GM23338 (cell line): ENCODE measurements at regions not wholly inside any gene's neighbourhood (a gene's known extent, or its start where the extent isn't known, plus 50 kb on each side); places are given as distances from the start of the nearest gene placed in this dataset.

ENCODE experiments used
- ATAC-seq: fragments of 200-7000 bp; cut with Tn5 transposase; 3 replicates; pipeline ENCODE4 v1.9.1; 2020
- DNase-seq: peaks from one replicate; pipeline ENCODE4 v3.0.0-alpha.2; 2015; ENCODE audit warnings: low spot score
- H2AFZ ChIP-seq: fragments of 200-600 bp; sonication (generic); 2 replicates; pipeline ENCODE4 v1.8.0; 2016; ENCODE audit warnings: antibody characterized with exemption, mild to moderate bottlenecking, moderate library complexity
- H3F3A ChIP-seq: fragments of 200-600 bp; sonication (generic); replicated peaks from 2 replicates; pipeline ENCODE4 v1.8.0; 2017; ENCODE audit warnings: antibody characterized with exemption, mixed run types, low read depth
- H3K27ac ChIP-seq: fragments of 200-600 bp; sonication (generic); 2 replicates; pipeline ENCODE4 v1.6.1; 2016; ENCODE audit warnings: low read depth
- H3K27me3 ChIP-seq: fragments of 200-600 bp; sonication (generic); 2 replicates; pipeline ENCODE4 v1.8.0; 2016; ENCODE audit warnings: mild to moderate bottlenecking, mixed run types, moderate library complexity; ENCODE audit not compliant: insufficient read depth
- H3K36me3 ChIP-seq: fragments of 200-600 bp; sonication (generic); 2 replicates; pipeline ENCODE4 v1.8.0; 2016; ENCODE audit warnings: mild to moderate bottlenecking; ENCODE audit not compliant: insufficient read depth
- H3K4me1 ChIP-seq: fragments of 200-600 bp; sonication (generic); 2 replicates; pipeline ENCODE4 v1.8.0; 2016; ENCODE audit warnings: mild to moderate bottlenecking, moderate library complexity; ENCODE audit not compliant: insufficient read depth
- H3K4me2 ChIP-seq: fragments of 200-600 bp; sonication (generic); 2 replicates; pipeline ENCODE4 v1.7.1; 2017; ENCODE audit warnings: mixed run types
- H3K4me3 ChIP-seq: fragments of 200-600 bp; sonication (generic); 2 replicates; pipeline ENCODE4 v1.6.1; 2016; ENCODE audit warnings: mixed run types
- H3K79me2 ChIP-seq: fragments of 200-600 bp; sonication (generic); replicated peaks from 2 replicates; pipeline ENCODE4 v1.8.0; 2017; ENCODE audit warnings: mild to moderate bottlenecking; ENCODE audit not compliant: insufficient read depth
- H3K9me2 ChIP-seq: fragments of 200-600 bp; sonication (generic); 2 replicates; pipeline ENCODE4 v1.8.0; 2017; ENCODE audit not compliant: insufficient read depth
- H4K20me1 ChIP-seq: fragments of 200-600 bp; sonication (generic); replicated peaks from 2 replicates; pipeline ENCODE4 v1.8.0; 2017; ENCODE audit warnings: mild to moderate bottlenecking; ENCODE audit not compliant: insufficient read depth
- H3K27ac Mint-ChIP-seq: 2 replicates; pipeline ENCODE4 v1.8.0; 2020; ENCODE audit warnings: inconsistent platforms, mild to moderate bottlenecking, moderate library complexity, mixed read lengths
- H3K27me3 Mint-ChIP-seq: 3 replicates; pipeline ENCODE4 v1.8.0; 2022; ENCODE audit warnings: low read depth, mild to moderate bottlenecking, moderate library complexity, mixed read lengths, inconsistent platforms; ENCODE audit not compliant: insufficient read depth, poor library complexity
- H3K36me3 Mint-ChIP-seq: 3 replicates; pipeline ENCODE4 v1.8.0; 2021; ENCODE audit warnings: low read depth, mild to moderate bottlenecking, inconsistent platforms, moderate library complexity, mixed read lengths
- H3K4me1 Mint-ChIP-seq: 3 replicates; pipeline ENCODE4 v1.8.0; 2020; ENCODE audit warnings: mild to moderate bottlenecking, inconsistent platforms, mixed read lengths
- H3K4me3 Mint-ChIP-seq: 3 replicates; pipeline ENCODE4 v1.8.0; 2021; ENCODE audit warnings: moderate library complexity, mild to moderate bottlenecking, inconsistent platforms, mixed read lengths
- H3K9me3 Mint-ChIP-seq: 3 replicates; pipeline ENCODE4 v1.8.0; 2020; ENCODE audit warnings: moderate library complexity, mild to moderate bottlenecking, inconsistent platforms, mixed read lengths
- CREB1 ChIP-seq: fragments of 250-450 bp; sonication (Bioruptor Pico); IDR thresholded peaks from 2 replicates; pipeline ENCODE4 v1.5.0; 2020; ENCODE audit warnings: low read depth, mild to moderate bottlenecking, moderate library complexity
- EZH2 ChIP-seq: fragments of 200-600 bp; sonication (generic); IDR thresholded peaks from one replicate; pipeline ENCODE4 v1.8.0; 2017; ENCODE audit warnings: antibody characterized with exemption, mild to moderate bottlenecking, low read depth; ENCODE audit not compliant: unreplicated experiment
- JUNB ChIP-seq: IDR thresholded peaks from one replicate; pipeline ENCODE4 v1.6.1; 2016; ENCODE audit warnings: antibody characterized with exemption; ENCODE audit not compliant: unreplicated experiment
- NANOG ChIP-seq: IDR thresholded peaks from 2 replicates; pipeline ENCODE4 v1.6.1; 2016; ENCODE audit warnings: antibody characterized with exemption, borderline replicate concordance
- POLR2AphosphoS5 ChIP-seq: IDR thresholded peaks from 2 replicates; pipeline ENCODE4 v1.6.1; 2016; ENCODE audit warnings: antibody characterized with exemption, low read depth
- STAT1 ChIP-seq: IDR thresholded peaks from one replicate; pipeline ENCODE4 v1.6.1; 2016; ENCODE audit warnings: antibody characterized with exemption; ENCODE audit not compliant: unreplicated experiment
- ZNF114 ChIP-seq: fragments of 250-450 bp; sonication (Bioruptor Pico); IDR thresholded peaks from 2 replicates; pipeline ENCODE4 v1.5.0; 2020; ENCODE audit warnings: mild to moderate bottlenecking, moderate library complexity
- ZNF331 ChIP-seq: fragments of 250-450 bp; sonication (Bioruptor Pico); IDR thresholded peaks from 2 replicates; pipeline ENCODE4 v1.5.0; 2020; ENCODE audit warnings: low read depth, mild to moderate bottlenecking, moderate library complexity
- TF ChIP-seq, protein P1 (sequence below), 2 experiments: fragments of 200-600 bp in 1 of 2; sonication (generic) in 1 of 2; conservative IDR thresholded peaks; 2 replicates each; pipeline versions ENCODE4 v1.5.1 to v1.6.1; 2016 to 2017; ENCODE audit warnings: antibody characterized with exemption in 2 of 2, low read depth in 2 of 2, mild to moderate bottlenecking in 2 of 2, moderate library complexity in 1 of 2
- TF ChIP-seq, protein P2 (sequence below): IDR thresholded peaks from 2 replicates; pipeline ENCODE4 v1.6.1; 2016; ENCODE audit warnings: antibody characterized with exemption
- TF ChIP-seq, protein P3 (sequence below): fragments of 250-450 bp; sonication (Bioruptor Pico); IDR thresholded peaks from 2 replicates; pipeline ENCODE4 v1.5.0; 2020; ENCODE audit warnings: mild to moderate bottlenecking, moderate library complexity
- TF ChIP-seq, protein P4 (sequence below): IDR thresholded peaks from one replicate; pipeline ENCODE4 v1.6.1; 2018; ENCODE audit warnings: antibody characterized with exemption; ENCODE audit not compliant: unreplicated experiment

DNA sequence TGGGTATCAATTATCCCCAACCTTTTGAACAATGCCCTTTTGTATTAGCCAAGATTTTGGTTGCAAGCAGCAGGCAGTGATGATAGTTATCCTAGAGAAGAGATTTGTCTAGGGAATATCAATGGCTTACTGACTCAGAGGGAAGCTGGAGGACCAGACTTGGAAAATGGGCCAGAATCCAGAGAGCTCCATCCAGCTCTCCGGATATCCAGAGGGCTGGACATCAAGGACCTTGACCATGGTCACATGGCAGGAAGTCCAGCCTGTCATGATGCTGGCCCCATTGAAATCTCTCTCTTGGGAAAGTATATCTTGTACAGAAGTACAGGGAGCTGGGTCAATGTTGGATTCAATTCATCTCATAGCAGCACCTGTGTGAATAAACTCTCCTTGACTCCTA lies 148.5 kb upstream of the PDZRN3 start:
- H3K36me3 Mint-ChIP-seq: no peaks in the 10 kb centered on the region
- peaks cover 13% of the 10 kb centered on the region for H3K4me1 Mint-ChIP-seq
- peaks cover 4% of the 10 kb centered on the region for H3K27me3 Mint-ChIP-seq
- H3K27ac Mint-ChIP-seq: no peak overlapping the region
- DNase-seq (no peak), ATAC-seq (no peak)
- H3K4me3 ChIP-seq: no peak overlapping the region
- no peak overlapping the region for H3K4me3 Mint-ChIP-seq
- no peaks in the 10 kb centered on the region for H3K27me3 ChIP-seq
- peaks cover 9% of the 10 kb centered on the region; the same call in 1 of the 2 replicates for H3K9me2 ChIP-seq
- TF ChIP-seq, protein P1, sequence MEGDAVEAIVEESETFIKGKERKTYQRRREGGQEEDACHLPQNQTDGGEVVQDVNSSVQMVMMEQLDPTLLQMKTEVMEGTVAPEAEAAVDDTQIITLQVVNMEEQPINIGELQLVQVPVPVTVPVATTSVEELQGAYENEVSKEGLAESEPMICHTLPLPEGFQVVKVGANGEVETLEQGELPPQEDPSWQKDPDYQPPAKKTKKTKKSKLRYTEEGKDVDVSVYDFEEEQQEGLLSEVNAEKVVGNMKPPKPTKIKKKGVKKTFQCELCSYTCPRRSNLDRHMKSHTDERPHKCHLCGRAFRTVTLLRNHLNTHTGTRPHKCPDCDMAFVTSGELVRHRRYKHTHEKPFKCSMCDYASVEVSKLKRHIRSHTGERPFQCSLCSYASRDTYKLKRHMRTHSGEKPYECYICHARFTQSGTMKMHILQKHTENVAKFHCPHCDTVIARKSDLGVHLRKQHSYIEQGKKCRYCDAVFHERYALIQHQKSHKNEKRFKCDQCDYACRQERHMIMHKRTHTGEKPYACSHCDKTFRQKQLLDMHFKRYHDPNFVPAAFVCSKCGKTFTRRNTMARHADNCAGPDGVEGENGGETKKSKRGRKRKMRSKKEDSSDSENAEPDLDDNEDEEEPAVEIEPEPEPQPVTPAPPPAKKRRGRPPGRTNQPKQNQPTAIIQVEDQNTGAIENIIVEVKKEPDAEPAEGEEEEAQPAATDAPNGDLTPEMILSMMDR (conservative IDR thresholded peaks at IDR 0.05; ENCODE audit: low read depth in 2 of 2): no peak
- TF ChIP-seq, protein P2, sequence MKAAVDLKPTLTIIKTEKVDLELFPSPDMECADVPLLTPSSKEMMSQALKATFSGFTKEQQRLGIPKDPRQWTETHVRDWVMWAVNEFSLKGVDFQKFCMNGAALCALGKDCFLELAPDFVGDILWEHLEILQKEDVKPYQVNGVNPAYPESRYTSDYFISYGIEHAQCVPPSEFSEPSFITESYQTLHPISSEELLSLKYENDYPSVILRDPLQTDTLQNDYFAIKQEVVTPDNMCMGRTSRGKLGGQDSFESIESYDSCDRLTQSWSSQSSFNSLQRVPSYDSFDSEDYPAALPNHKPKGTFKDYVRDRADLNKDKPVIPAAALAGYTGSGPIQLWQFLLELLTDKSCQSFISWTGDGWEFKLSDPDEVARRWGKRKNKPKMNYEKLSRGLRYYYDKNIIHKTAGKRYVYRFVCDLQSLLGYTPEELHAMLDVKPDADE: no peak
- TF ChIP-seq ZNF114 (CRISPR knock-in tag) (no peak), CREB1 (CRISPR knock-in tag) (no peak), STAT1 (no peak), NANOG (no peak), EZH2 (no peak), ZNF331 (no peak), JUNB (no peak), POLR2AphosphoS5 (no peak)
- TF ChIP-seq, protein P3, sequence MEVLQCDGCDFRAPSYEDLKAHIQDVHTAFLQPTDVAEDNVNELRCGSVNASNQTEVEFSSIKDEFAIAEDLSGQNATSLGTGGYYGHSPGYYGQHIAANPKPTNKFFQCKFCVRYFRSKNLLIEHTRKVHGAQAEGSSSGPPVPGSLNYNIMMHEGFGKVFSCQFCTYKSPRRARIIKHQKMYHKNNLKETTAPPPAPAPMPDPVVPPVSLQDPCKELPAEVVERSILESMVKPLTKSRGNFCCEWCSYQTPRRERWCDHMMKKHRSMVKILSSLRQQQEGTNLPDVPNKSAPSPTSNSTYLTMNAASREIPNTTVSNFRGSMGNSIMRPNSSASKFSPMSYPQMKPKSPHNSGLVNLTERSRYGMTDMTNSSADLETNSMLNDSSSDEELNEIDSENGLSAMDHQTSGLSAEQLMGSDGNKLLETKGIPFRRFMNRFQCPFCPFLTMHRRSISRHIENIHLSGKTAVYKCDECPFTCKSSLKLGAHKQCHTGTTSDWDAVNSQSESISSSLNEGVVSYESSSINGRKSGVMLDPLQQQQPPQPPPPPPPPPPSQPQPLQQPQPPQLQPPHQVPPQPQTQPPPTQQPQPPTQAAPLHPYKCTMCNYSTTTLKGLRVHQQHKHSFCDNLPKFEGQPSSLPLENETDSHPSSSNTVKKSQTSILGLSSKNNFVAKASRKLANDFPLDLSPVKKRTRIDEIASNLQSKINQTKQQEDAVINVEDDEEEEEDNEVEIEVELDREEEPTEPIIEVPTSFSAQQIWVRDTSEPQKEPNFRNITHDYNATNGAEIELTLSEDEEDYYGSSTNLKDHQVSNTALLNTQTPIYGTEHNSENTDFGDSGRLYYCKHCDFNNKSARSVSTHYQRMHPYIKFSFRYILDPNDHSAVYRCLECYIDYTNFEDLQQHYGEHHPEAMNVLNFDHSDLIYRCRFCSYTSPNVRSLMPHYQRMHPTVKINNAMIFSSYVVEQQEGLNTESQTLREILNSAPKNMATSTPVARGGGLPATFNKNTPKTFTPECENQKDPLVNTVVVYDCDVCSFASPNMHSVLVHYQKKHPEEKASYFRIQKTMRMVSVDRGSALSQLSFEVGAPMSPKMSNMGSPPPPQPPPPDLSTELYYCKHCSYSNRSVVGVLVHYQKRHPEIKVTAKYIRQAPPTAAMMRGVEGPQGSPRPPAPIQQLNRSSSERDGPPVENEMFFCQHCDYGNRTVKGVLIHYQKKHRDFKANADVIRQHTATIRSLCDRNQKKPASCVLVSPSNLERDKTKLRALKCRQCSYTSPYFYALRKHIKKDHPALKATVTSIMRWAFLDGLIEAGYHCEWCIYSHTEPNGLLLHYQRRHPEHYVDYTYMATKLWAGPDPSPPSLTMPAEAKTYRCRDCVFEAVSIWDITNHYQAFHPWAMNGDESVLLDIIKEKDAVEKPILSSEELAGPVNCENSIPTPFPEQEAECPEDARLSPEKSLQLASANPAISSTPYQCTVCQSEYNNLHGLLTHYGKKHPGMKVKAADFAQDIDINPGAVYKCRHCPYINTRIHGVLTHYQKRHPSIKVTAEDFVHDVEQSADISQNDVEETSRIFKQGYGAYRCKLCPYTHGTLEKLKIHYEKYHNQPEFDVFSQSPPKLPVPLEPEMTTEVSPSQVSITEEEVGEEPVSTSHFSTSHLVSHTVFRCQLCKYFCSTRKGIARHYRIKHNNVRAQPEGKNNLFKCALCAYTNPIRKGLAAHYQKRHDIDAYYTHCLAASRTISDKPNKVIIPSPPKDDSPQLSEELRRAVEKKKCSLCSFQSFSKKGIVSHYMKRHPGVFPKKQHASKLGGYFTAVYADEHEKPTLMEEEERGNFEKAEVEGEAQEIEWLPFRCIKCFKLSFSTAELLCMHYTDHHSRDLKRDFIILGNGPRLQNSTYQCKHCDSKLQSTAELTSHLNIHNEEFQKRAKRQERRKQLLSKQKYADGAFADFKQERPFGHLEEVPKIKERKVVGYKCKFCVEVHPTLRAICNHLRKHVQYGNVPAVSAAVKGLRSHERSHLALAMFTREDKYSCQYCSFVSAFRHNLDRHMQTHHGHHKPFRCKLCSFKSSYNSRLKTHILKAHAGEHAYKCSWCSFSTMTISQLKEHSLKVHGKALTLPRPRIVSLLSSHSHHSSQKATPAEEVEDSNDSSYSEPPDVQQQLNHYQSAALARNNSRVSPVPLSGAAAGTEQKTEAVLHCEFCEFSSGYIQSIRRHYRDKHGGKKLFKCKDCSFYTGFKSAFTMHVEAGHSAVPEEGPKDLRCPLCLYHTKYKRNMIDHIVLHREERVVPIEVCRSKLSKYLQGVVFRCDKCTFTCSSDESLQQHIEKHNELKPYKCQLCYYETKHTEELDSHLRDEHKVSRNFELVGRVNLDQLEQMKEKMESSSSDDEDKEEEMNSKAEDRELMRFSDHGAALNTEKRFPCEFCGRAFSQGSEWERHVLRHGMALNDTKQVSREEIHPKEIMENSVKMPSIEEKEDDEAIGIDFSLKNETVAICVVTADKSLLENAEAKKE (CRISPR knock-in tag): no peak
- TF ChIP-seq, protein P4, sequence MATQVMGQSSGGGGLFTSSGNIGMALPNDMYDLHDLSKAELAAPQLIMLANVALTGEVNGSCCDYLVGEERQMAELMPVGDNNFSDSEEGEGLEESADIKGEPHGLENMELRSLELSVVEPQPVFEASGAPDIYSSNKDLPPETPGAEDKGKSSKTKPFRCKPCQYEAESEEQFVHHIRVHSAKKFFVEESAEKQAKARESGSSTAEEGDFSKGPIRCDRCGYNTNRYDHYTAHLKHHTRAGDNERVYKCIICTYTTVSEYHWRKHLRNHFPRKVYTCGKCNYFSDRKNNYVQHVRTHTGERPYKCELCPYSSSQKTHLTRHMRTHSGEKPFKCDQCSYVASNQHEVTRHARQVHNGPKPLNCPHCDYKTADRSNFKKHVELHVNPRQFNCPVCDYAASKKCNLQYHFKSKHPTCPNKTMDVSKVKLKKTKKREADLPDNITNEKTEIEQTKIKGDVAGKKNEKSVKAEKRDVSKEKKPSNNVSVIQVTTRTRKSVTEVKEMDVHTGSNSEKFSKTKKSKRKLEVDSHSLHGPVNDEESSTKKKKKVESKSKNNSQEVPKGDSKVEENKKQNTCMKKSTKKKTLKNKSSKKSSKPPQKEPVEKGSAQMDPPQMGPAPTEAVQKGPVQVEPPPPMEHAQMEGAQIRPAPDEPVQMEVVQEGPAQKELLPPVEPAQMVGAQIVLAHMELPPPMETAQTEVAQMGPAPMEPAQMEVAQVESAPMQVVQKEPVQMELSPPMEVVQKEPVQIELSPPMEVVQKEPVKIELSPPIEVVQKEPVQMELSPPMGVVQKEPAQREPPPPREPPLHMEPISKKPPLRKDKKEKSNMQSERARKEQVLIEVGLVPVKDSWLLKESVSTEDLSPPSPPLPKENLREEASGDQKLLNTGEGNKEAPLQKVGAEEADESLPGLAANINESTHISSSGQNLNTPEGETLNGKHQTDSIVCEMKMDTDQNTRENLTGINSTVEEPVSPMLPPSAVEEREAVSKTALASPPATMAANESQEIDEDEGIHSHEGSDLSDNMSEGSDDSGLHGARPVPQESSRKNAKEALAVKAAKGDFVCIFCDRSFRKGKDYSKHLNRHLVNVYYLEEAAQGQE: no peak
- H3K9me3 Mint-ChIP-seq: peaks cover 9% of the 10 kb centered on the region; the same call in 1 of the 3 replicates
- H4K20me1 ChIP-seq: no peaks in the 10 kb centered on the region
- H3F3A ChIP-seq: no peaks in the 10 kb centered on the region
- no peak overlapping the region for H3K4me2 ChIP-seq
- no peak overlapping the region for H2AFZ ChIP-seq
- H3K4me1 ChIP-seq: peaks cover 3% of the 10 kb centered on the region
- no peaks in the 10 kb centered on the region for H3K79me2 ChIP-seq
- H3K27ac ChIP-seq: no peak overlapping the region
- no peaks in the 10 kb centered on the region for H3K36me3 ChIP-seq
